ENCODE measurements at regions not wholly inside any gene's neighbourhood (a gene's known extent, or its start where the extent isn't known, plus 50 kb on each side); places are given as distances from the start of the nearest gene placed in this dataset.

GRCh38 chr13:50581586-50582196 is 261.8 kb downstream of the DLEU7 start:
- intact Hi-C loops (cut with DNase I) = no loop called here
- H3K4me3 ChIP-seq = no peak overlapping the region
- no peaks in the 10 kb centered on the region for H3K9me3 ChIP-seq
- H3K36me3 ChIP-seq = no peaks in the 10 kb centered on the region
- H3K27ac ChIP-seq = peak overlapping the region; percentile 50 to 62
- H3K27me3 ChIP-seq = no peaks in the 10 kb centered on the region
- TF ChIP-seq, protein P1, sequence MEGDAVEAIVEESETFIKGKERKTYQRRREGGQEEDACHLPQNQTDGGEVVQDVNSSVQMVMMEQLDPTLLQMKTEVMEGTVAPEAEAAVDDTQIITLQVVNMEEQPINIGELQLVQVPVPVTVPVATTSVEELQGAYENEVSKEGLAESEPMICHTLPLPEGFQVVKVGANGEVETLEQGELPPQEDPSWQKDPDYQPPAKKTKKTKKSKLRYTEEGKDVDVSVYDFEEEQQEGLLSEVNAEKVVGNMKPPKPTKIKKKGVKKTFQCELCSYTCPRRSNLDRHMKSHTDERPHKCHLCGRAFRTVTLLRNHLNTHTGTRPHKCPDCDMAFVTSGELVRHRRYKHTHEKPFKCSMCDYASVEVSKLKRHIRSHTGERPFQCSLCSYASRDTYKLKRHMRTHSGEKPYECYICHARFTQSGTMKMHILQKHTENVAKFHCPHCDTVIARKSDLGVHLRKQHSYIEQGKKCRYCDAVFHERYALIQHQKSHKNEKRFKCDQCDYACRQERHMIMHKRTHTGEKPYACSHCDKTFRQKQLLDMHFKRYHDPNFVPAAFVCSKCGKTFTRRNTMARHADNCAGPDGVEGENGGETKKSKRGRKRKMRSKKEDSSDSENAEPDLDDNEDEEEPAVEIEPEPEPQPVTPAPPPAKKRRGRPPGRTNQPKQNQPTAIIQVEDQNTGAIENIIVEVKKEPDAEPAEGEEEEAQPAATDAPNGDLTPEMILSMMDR (IDR thresholded peaks at IDR 0.05) = no peak
- peaks cover 0 to 6% of the 10 kb centered on the region in 2 donors for H3K4me1 ChIP-seq
- DNase-seq (ENCODE audit: low spot score in 2 of 2) = no peak

DNA sequence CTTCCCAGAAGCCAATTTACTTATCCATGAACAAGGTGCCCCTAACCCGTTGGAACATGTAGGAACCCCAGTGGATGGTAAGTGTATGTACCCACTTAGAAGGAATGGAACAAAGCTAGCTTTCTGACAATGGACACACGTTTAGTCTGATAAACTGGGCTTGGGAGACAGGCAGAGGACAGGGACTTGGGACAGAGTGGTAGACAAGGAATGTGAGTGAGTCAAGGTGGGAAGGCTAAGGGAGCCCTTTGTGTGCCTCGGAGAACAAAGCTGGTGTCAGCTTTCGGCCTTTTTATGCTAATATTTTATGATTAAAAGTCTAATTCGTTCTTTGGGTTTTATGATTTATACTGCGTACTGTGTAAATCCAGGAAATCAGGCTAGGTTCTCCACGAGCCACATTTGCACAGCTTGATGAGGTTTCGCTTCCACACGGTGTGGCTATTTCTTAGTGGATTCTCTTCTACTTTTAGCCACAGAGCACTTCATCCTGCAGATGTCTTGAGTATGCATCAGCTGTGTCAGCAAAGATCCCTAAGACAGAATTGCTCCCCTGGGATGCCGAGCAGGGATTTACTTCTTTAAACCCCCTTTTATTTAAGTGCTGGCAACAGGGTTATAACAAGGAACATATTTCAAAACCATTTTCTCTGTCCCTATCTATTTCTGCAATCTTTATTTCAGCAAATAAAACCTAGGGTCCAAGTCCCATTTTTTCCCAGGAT is 258.5 kb downstream of the DLEU7 start:
- intact Hi-C loops (cut with DNase I) = no loop called here
- DNase-seq (ENCODE audit: low spot score in 2 of 2) = no peak
- Histone ChIP-seq H3K4me1 (peaks cover 0 to 6% of the 10 kb centered on the region in 2 donors), H3K27me3 (no peaks in the 10 kb centered on the region), H3K36me3 (no peaks in the 10 kb centered on the region), H3K4me3 (no peak overlapping the region), H3K27ac (no peak overlapping the region), H3K9me3 (no peaks in the 10 kb centered on the region)
- TF ChIP-seq, protein P1 (IDR thresholded peaks at IDR 0.05) = no peak

DNA sequence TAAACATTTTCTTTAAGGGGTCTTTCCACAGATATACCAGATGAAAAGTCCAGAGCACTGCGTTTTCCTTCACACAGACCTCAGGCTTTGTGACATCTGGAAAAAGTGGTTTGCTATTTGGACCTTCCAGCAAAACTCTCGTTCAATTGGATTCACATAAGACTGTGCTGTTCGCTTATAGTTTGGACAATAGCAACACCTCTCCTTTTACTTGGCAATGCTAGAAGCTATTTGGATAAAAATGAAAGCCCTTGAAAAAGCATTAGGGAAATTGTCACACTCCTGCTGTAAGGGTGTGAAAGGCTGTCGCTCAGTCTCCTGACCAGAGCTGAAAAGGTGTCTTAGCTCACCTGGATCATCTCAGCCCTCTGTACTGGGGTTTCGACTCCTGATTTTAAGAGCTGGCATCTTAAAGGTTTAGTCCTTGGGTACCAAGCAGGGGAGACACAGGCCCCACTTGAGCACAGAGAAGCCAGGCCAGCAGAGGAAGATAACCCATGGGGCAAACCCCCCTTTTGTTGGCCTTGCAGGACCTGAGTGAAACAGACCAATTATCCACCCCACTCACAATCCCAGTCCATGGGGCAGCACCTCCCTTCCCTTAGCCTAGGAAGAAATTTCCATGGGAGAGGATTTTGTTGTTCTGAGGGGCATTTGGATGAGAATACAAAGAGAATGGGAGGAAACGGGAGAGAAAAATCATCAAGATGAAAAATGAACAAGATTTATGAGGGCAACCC is 257.6 kb downstream of the DLEU7 start:
- Histone ChIP-seq H3K4me3 (no peak overlapping the region), H3K9me3 (no peaks in the 10 kb centered on the region), H3K4me1 (peaks cover 0 to 3% of the 10 kb centered on the region in 2 donors), H3K27ac (no peak overlapping the region), H3K27me3 (no peaks in the 10 kb centered on the region), H3K36me3 (no peaks in the 10 kb centered on the region)
- intact Hi-C loops (cut with DNase I) = no loop called here
- TF ChIP-seq, protein P1 (IDR thresholded peaks at IDR 0.05) = no peak
- DNase-seq (ENCODE audit: low spot score in 2 of 2) = no peak

- intact Hi-C loops (cut with DNase I) = no loop called here
- Histone ChIP-seq H3K4me1 (peaks cover 0 to under 1% of the 10 kb centered on the region in 2 donors), H3K36me3 (no peaks in the 10 kb centered on the region), H3K27ac (no peak overlapping the region), H3K4me3 (no peak overlapping the region), H3K27me3 (no peaks in the 10 kb centered on the region), H3K9me3 (no peaks in the 10 kb centered on the region)
- no peak for DNase-seq (ENCODE audit: low spot score in 2 of 2)
- TF ChIP-seq, protein P1 (IDR thresholded peaks at IDR 0.05) = no peak
Observed at GRCh38 chr13:50586414-50587083, 256.9 kb downstream of the DLEU7 start.

- Histone ChIP-seq H3K36me3 (no peaks in the 10 kb centered on the region), H3K27ac (no peak overlapping the region), H3K27me3 (no peaks in the 10 kb centered on the region), H3K9me3 (no peaks in the 10 kb centered on the region), H3K4me1 (no peaks in the 10 kb centered on the region), H3K4me3 (no peak overlapping the region)
- TF ChIP-seq, protein P1 (IDR thresholded peaks at IDR 0.05) = no peak
- intact Hi-C loops (cut with DNase I) = no loop called here
- DNase-seq (ENCODE audit: low spot score in 2 of 2) = no peak
Observed at GRCh38 chr13:50587115-50587514, 256.4 kb downstream of the DLEU7 start.
